ENCODE measurements at regions not wholly inside any gene's neighbourhood (a gene's known extent, or its start where the extent isn't known, plus 50 kb on each side); places are given as distances from the start of the nearest gene placed in this dataset.

GRCh38 chr13:54591540-54591939, 1562.9 kb downstream of the OLFM4 start:
- ChIA-PET CTCF (ENCODE audit: partially characterized antibody) (no interaction called here), POLR2A (ENCODE audit: partially characterized antibody) (no interaction called here)
- no peak for DNase-seq
- intact Hi-C loops (cut with micrococcal nuclease): no loop called here
- H3K4me3 ChIP-seq (ENCODE audit: low read length in 2 of 2): no peak overlapping the region
- H3K4me1 ChIP-seq (ENCODE audit: insufficient read depth, low read length): no peaks in the 10 kb centered on the region
- H3K9me3 ChIP-seq (ENCODE audit: control insufficient read depth in 1 of 2, low read length in 2 of 2): no peaks in the 10 kb centered on the region
- H3K27ac ChIP-seq (ENCODE audit: low read depth, low read length): no peak overlapping the region
- H3K27me3 Mint-ChIP-seq: no peaks in the 10 kb centered on the region
- no peaks in the 10 kb centered on the region for H3K36me3 ChIP-seq (ENCODE audit: insufficient read depth, low read length)
- H3K36me3 Mint-ChIP-seq: no peaks in the 10 kb centered on the region
- no peaks in the 10 kb centered on the region for H3K4me1 Mint-ChIP-seq
- no peaks in the 10 kb centered on the region for H3K27me3 ChIP-seq (ENCODE audit: insufficient read depth, low read length)
- H3K9me3 Mint-ChIP-seq: peaks cover 0 to 24% (median 7%) of the 10 kb centered on the region in 8 donors
- H3K27ac Mint-ChIP-seq: no peak overlapping the region
- H3K4me3 Mint-ChIP-seq: no peak overlapping the region

GRCh38 chr13:54592201-54592600, 1563.6 kb downstream of the OLFM4 start:
- Histone ChIP-seq H3K27ac (ENCODE audit: low read depth, low read length) (no peak overlapping the region), H3K9me3 (ENCODE audit: control insufficient read depth in 1 of 2, low read length in 2 of 2) (no peaks in the 10 kb centered on the region), H3K4me1 (ENCODE audit: insufficient read depth, low read length) (no peaks in the 10 kb centered on the region), H3K36me3 (ENCODE audit: insufficient read depth, low read length) (no peaks in the 10 kb centered on the region), H3K4me3 (ENCODE audit: low read length in 2 of 2) (no peak overlapping the region), H3K27me3 (ENCODE audit: insufficient read depth, low read length) (no peaks in the 10 kb centered on the region)
- POLR2A ChIA-PET (ENCODE audit: partially characterized antibody): no interaction called here
- intact Hi-C loops (cut with micrococcal nuclease): no loop called here
- Mint-ChIP-seq H3K9me3 (peaks cover 0 to 24% (median 7%) of the 10 kb centered on the region in 8 donors), H3K36me3 (no peaks in the 10 kb centered on the region), H3K4me3 (no peak overlapping the region), H3K4me1 (no peaks in the 10 kb centered on the region), H3K27me3 (no peaks in the 10 kb centered on the region), H3K27ac (no peak overlapping the region)
- CTCF ChIA-PET (ENCODE audit: partially characterized antibody): no interaction called here
- no peak for DNase-seq

GRCh38 chr13:54593504-54593903, 1564.9 kb downstream of the OLFM4 start:
- Histone ChIP-seq H3K4me1 (ENCODE audit: insufficient read depth, low read length) (no peaks in the 10 kb centered on the region), H3K4me3 (ENCODE audit: low read length in 2 of 2) (no peak overlapping the region), H3K27me3 (ENCODE audit: insufficient read depth, low read length) (no peaks in the 10 kb centered on the region), H3K36me3 (ENCODE audit: insufficient read depth, low read length) (no peaks in the 10 kb centered on the region), H3K27ac (ENCODE audit: low read depth, low read length) (no peak overlapping the region), H3K9me3 (ENCODE audit: control insufficient read depth in 1 of 2, low read length in 2 of 2) (peaks cover 0 to 5% of the 10 kb centered on the region in 2 donors)
- no peaks in the 10 kb centered on the region for H3K27me3 Mint-ChIP-seq
- POLR2A ChIA-PET (ENCODE audit: partially characterized antibody): no interaction called here
- H3K9me3 Mint-ChIP-seq: peaks cover 0 to 24% (median 7%) of the 10 kb centered on the region in 8 donors
- H3K4me1 Mint-ChIP-seq: no peaks in the 10 kb centered on the region
- H3K27ac Mint-ChIP-seq: no peak overlapping the region
- no peaks in the 10 kb centered on the region for H3K36me3 Mint-ChIP-seq
- DNase-seq: no peak
- intact Hi-C loops (cut with micrococcal nuclease): no loop called here
- CTCF ChIA-PET (ENCODE audit: partially characterized antibody): no interaction called here
- H3K4me3 Mint-ChIP-seq: no peak overlapping the region

GRCh38 chr13:54597540-54598088, 1569.0 kb downstream of the OLFM4 start:
- CTCF ChIA-PET (ENCODE audit: partially characterized antibody): no interaction called here

GRCh38 chr13:54599413-54599812, 1570.8 kb downstream of the OLFM4 start:
- no peak overlapping the region for H3K27ac Mint-ChIP-seq
- H3K4me1 ChIP-seq (ENCODE audit: insufficient read depth, low read length): no peaks in the 10 kb centered on the region
- no peak overlapping the region for H3K4me3 Mint-ChIP-seq
- H3K9me3 ChIP-seq (ENCODE audit: control insufficient read depth in 1 of 2, low read length in 2 of 2): peaks cover 0 to 5% of the 10 kb centered on the region in 2 donors
- CTCF ChIA-PET (ENCODE audit: partially characterized antibody): no interaction called here
- intact Hi-C loops (cut with micrococcal nuclease): no loop called here
- POLR2A ChIA-PET (ENCODE audit: partially characterized antibody): no interaction called here
- no peaks in the 10 kb centered on the region for H3K27me3 Mint-ChIP-seq
- no peak overlapping the region for H3K27ac ChIP-seq (ENCODE audit: low read depth, low read length)
- H3K4me1 Mint-ChIP-seq: no peaks in the 10 kb centered on the region
- no peaks in the 10 kb centered on the region for H3K36me3 Mint-ChIP-seq
- no peak overlapping the region for H3K4me3 ChIP-seq (ENCODE audit: low read length in 2 of 2)
- no peaks in the 10 kb centered on the region for H3K36me3 ChIP-seq (ENCODE audit: insufficient read depth, low read length)
- H3K27me3 ChIP-seq (ENCODE audit: insufficient read depth, low read length): no peaks in the 10 kb centered on the region
- no peak for DNase-seq
- H3K9me3 Mint-ChIP-seq: peaks cover 0 to 21% (median 10%) of the 10 kb centered on the region in 8 donors

More at GRCh38 chr13:54597540-54598088, 1569.0 kb downstream of the OLFM4 start:
- Histone ChIP-seq H3K27me3 (ENCODE audit: insufficient read depth, low read length) (no peaks in the 10 kb centered on the region), H3K9me3 (ENCODE audit: control insufficient read depth in 1 of 2, low read length in 2 of 2) (peaks cover 0 to 5% of the 10 kb centered on the region in 2 donors), H3K4me1 (ENCODE audit: insufficient read depth, low read length) (no peaks in the 10 kb centered on the region), H3K36me3 (ENCODE audit: insufficient read depth, low read length) (no peaks in the 10 kb centered on the region), H3K4me3 (ENCODE audit: low read length in 2 of 2) (no peak overlapping the region), H3K27ac (ENCODE audit: low read depth, low read length) (no peak overlapping the region)
- POLR2A ChIA-PET (ENCODE audit: partially characterized antibody): no interaction called here
- H3K27ac Mint-ChIP-seq: no peak overlapping the region
- H3K9me3 Mint-ChIP-seq: peaks cover 0 to 23% (median 10%) of the 10 kb centered on the region in 8 donors
- no peaks in the 10 kb centered on the region for H3K4me1 Mint-ChIP-seq
- no peak for DNase-seq
- no peaks in the 10 kb centered on the region for H3K27me3 Mint-ChIP-seq
- intact Hi-C loops (cut with micrococcal nuclease): no loop called here
- H3K4me3 Mint-ChIP-seq: no peak overlapping the region
- no peaks in the 10 kb centered on the region for H3K36me3 Mint-ChIP-seq

- no peaks in the 10 kb centered on the region for H3K36me3 ChIP-seq (ENCODE audit: insufficient read depth, low read length)
- Mint-ChIP-seq H3K4me1 (no peaks in the 10 kb centered on the region), H3K9me3 (peaks cover 0 to 21% (median 9%) of the 10 kb centered on the region in 8 donors), H3K27me3 (no peaks in the 10 kb centered on the region), H3K27ac (no peak overlapping the region), H3K36me3 (no peaks in the 10 kb centered on the region), H3K4me3 (no peak overlapping the region)
- POLR2A ChIA-PET (ENCODE audit: partially characterized antibody): no interaction called here
- H3K27ac ChIP-seq (ENCODE audit: low read depth, low read length): no peak overlapping the region
- intact Hi-C loops (cut with micrococcal nuclease): no loop called here
- no peak for DNase-seq
- CTCF ChIA-PET (ENCODE audit: partially characterized antibody): no interaction called here
- no peaks in the 10 kb centered on the region for H3K4me1 ChIP-seq (ENCODE audit: insufficient read depth, low read length)
- no peak overlapping the region for H3K4me3 ChIP-seq (ENCODE audit: low read length in 2 of 2)
- H3K9me3 ChIP-seq (ENCODE audit: control insufficient read depth in 1 of 2, low read length in 2 of 2): no peaks in the 10 kb centered on the region
- H3K27me3 ChIP-seq (ENCODE audit: insufficient read depth, low read length): no peaks in the 10 kb centered on the region
Observed at GRCh38 chr13:54606944-54607343, 1578.3 kb downstream of the OLFM4 start.

GRCh38 chr13:54607421-54607820, 1578.8 kb downstream of the OLFM4 start:
- CTCF ChIA-PET (ENCODE audit: partially characterized antibody): no interaction called here
- Mint-ChIP-seq H3K27ac (no peak overlapping the region), H3K4me1 (no peaks in the 10 kb centered on the region), H3K27me3 (no peaks in the 10 kb centered on the region), H3K9me3 (peaks cover 0 to 21% (median 8%) of the 10 kb centered on the region in 8 donors), H3K36me3 (no peaks in the 10 kb centered on the region), H3K4me3 (no peak overlapping the region)
- H3K9me3 ChIP-seq (ENCODE audit: control insufficient read depth in 1 of 2, low read length in 2 of 2): no peaks in the 10 kb centered on the region
- no peak overlapping the region for H3K27ac ChIP-seq (ENCODE audit: low read depth, low read length)
- H3K4me1 ChIP-seq (ENCODE audit: insufficient read depth, low read length): no peaks in the 10 kb centered on the region
- no peaks in the 10 kb centered on the region for H3K27me3 ChIP-seq (ENCODE audit: insufficient read depth, low read length)
- intact Hi-C loops (cut with micrococcal nuclease): no loop called here
- no peaks in the 10 kb centered on the region for H3K36me3 ChIP-seq (ENCODE audit: insufficient read depth, low read length)
- H3K4me3 ChIP-seq (ENCODE audit: low read length in 2 of 2): no peak overlapping the region
- POLR2A ChIA-PET (ENCODE audit: partially characterized antibody): no interaction called here
- DNase-seq: no peak

- no peak overlapping the region for H3K27ac Mint-ChIP-seq
- H3K36me3 Mint-ChIP-seq: no peaks in the 10 kb centered on the region
- ChIA-PET CTCF (ENCODE audit: partially characterized antibody) (no interaction called here), POLR2A (ENCODE audit: partially characterized antibody) (no interaction called here)
- Histone ChIP-seq H3K27me3 (ENCODE audit: insufficient read depth, low read length) (no peaks in the 10 kb centered on the region), H3K27ac (ENCODE audit: low read depth, low read length) (no peak overlapping the region), H3K4me1 (ENCODE audit: insufficient read depth, low read length) (no peaks in the 10 kb centered on the region), H3K9me3 (ENCODE audit: control insufficient read depth in 1 of 2, low read length in 2 of 2) (peaks cover 0 to 3% of the 10 kb centered on the region in 2 donors), H3K4me3 (ENCODE audit: low read length in 2 of 2) (no peak overlapping the region), H3K36me3 (ENCODE audit: insufficient read depth, low read length) (no peaks in the 10 kb centered on the region)
- intact Hi-C loops (cut with micrococcal nuclease): no loop called here
- H3K9me3 Mint-ChIP-seq: peaks cover 0 to 10% (median 6%) of the 10 kb centered on the region in 8 donors
- DNase-seq: peak in 1 of 5 donors; percentile 16
- H3K4me3 Mint-ChIP-seq: no peak overlapping the region
- no peaks in the 10 kb centered on the region for H3K27me3 Mint-ChIP-seq
- no peaks in the 10 kb centered on the region for H3K4me1 Mint-ChIP-seq
Observed at GRCh38 chr13:54611390-54611789, 1582.8 kb downstream of the OLFM4 start.
